ENCODE measurements at regions not wholly inside any gene's neighbourhood (a gene's known extent, or its start where the extent isn't known, plus 50 kb on each side); places are given as distances from the start of the nearest gene placed in this dataset.

DNA sequence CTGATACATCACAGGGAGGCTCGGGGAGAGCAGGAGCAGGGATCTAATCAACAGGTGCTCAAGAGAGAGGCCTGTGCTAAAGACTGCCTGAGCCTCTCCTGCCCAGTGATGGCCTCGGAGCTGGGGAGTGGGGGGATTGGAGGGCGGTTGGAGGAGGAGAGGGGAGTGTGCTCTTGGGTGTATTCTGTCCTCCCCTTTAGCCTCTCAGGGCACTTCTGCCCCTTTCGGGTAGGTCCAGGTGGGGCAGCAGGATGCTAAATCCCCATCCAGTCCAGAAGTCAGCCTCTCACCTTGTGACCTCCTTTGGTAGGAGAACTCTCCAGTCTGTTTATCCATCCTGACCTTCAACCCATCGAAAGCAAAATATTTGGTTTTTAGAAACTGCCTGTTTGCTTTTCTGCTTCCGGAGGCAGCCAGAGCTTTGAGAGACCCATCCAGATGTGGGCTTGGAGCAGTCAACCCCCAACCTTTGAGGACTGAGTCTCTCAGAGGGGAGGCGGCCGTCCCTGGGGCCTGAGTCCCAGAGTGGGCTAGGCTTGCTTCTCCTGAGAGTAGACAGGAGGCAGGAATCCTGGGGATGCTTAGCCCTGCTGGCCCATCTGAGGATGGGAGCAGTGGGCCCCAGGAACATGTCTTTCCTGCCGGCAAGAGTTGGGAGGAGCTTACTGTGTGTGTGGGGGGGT is 105.2 kb upstream of the SYT13 start:
- TF ChIP-seq, protein P1, sequence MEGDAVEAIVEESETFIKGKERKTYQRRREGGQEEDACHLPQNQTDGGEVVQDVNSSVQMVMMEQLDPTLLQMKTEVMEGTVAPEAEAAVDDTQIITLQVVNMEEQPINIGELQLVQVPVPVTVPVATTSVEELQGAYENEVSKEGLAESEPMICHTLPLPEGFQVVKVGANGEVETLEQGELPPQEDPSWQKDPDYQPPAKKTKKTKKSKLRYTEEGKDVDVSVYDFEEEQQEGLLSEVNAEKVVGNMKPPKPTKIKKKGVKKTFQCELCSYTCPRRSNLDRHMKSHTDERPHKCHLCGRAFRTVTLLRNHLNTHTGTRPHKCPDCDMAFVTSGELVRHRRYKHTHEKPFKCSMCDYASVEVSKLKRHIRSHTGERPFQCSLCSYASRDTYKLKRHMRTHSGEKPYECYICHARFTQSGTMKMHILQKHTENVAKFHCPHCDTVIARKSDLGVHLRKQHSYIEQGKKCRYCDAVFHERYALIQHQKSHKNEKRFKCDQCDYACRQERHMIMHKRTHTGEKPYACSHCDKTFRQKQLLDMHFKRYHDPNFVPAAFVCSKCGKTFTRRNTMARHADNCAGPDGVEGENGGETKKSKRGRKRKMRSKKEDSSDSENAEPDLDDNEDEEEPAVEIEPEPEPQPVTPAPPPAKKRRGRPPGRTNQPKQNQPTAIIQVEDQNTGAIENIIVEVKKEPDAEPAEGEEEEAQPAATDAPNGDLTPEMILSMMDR (IDR thresholded peaks at IDR 0.05), result no peak
- TF ChIP-seq POLR2AphosphoS5 (IDR thresholded peaks at IDR 0.05) (no peak), EP300 (IDR thresholded peaks at IDR 0.05) (no peak), POLR2A (IDR thresholded peaks at IDR 0.05) (no peak)

Measured in stomach (tissue), 4 donors.